ENCODE measurements at regions not wholly inside any gene's neighbourhood (a gene's known extent, or its start where the extent isn't known, plus 50 kb on each side); places are given as distances from the start of the nearest gene placed in this dataset.

- Histone ChIP-seq H3K9me3 (replicated peaks; ENCODE audit: control insufficient read depth, insufficient read depth, low read length) (no peaks in the 10 kb centered on the region), H4K20me1 (replicated peaks; ENCODE audit: control insufficient read depth, extremely low read depth, insufficient read depth, low read length) (no peaks in the 10 kb centered on the region), H3K4me1 (ENCODE audit: control insufficient read depth, extremely low read depth, insufficient read depth, low read length) (no peaks in the 10 kb centered on the region), H3K27me3 (ENCODE audit: control insufficient read depth in 2 of 2, insufficient read depth in 2 of 2, low read length in 2 of 2) (no peaks in the 10 kb centered on the region), H3K27ac (ENCODE audit: insufficient read depth, low read depth, low read length) (no peak overlapping the region), H3K4me3 (replicated peaks in 1 of 3; ENCODE audit: insufficient read depth in 1 of 3, low read depth in 1 of 3, low read length in 3 of 3) (no peak overlapping the region), H3K36me3 (ENCODE audit: control insufficient read depth in 2 of 2, extremely low read depth in 1 of 2, insufficient read depth in 2 of 2, low read length in 2 of 2) (no peaks in the 10 kb centered on the region), H3K4me2 (ENCODE audit: insufficient read depth, low read length) (no peak overlapping the region), H3K9me1 (replicated peaks; ENCODE audit: control insufficient read depth, extremely low read depth, insufficient read depth, low read length) (no peaks in the 10 kb centered on the region), H3K9ac (replicated peaks; ENCODE audit: extremely low read depth, insufficient read depth, low read length) (no peak overlapping the region), H3K79me2 (ENCODE audit: control insufficient read depth, insufficient read depth, low read length) (no peaks in the 10 kb centered on the region), H2AFZ (ENCODE audit: low read depth, low read length) (no peak overlapping the region)
- ChIA-PET CTCF (no interaction called here), POLR2A (no interaction called here)
- DNase-seq (ENCODE audit: low read depth, low spot score) (no peak), FAIRE-seq (no peak)
- no peak for TF ChIP-seq JUN (IDR thresholded peaks at IDR 0.05; ENCODE audit: borderline replicate concordance, insufficient read depth, insufficient read length, low read depth)
- TF ChIP-seq, protein P1, sequence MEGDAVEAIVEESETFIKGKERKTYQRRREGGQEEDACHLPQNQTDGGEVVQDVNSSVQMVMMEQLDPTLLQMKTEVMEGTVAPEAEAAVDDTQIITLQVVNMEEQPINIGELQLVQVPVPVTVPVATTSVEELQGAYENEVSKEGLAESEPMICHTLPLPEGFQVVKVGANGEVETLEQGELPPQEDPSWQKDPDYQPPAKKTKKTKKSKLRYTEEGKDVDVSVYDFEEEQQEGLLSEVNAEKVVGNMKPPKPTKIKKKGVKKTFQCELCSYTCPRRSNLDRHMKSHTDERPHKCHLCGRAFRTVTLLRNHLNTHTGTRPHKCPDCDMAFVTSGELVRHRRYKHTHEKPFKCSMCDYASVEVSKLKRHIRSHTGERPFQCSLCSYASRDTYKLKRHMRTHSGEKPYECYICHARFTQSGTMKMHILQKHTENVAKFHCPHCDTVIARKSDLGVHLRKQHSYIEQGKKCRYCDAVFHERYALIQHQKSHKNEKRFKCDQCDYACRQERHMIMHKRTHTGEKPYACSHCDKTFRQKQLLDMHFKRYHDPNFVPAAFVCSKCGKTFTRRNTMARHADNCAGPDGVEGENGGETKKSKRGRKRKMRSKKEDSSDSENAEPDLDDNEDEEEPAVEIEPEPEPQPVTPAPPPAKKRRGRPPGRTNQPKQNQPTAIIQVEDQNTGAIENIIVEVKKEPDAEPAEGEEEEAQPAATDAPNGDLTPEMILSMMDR (IDR thresholded peaks at IDR 0.05; ENCODE audit: extremely low read depth in 1 of 2, insufficient read depth in 1 of 2, low read depth in 1 of 2, low read length in 2 of 2): no peak
- TF ChIP-seq MYC (IDR thresholded peaks at IDR 0.05; ENCODE audit: low read depth, low read length): no peak
- TF ChIP-seq MAX (IDR thresholded peaks at IDR 0.05; ENCODE audit: insufficient read depth, insufficient read length): no peak
- TF ChIP-seq EZH2 (IDR thresholded peaks at IDR 0.05; ENCODE audit: borderline replicate concordance, low read depth, low read length, severe bottlenecking): no peak
- no peak for TF ChIP-seq POLR2A (IDR thresholded peaks at IDR 0.05; ENCODE audit: low read depth, low read length)
- intact Hi-C loops (cut with micrococcal nuclease) (no loop called here), dilution Hi-C loops (cut with MboI; ENCODE audit: extremely low pct_ligation_motif_present, low sequenced_read_pairs) (no loop called here)
- no TSS peak for BruUV-seq (replicated peaks)
These were observed 1271.3 kb downstream of the CDY2B start for GRCh38 chrY:16608679-16609078.

GRCh38 chrY:16602146-16602545 lies 1277.9 kb downstream of the CDY2B start:
- TF ChIP-seq JUN (IDR thresholded peaks at IDR 0.05; ENCODE audit: borderline replicate concordance, insufficient read depth, insufficient read length, low read depth): no peak
- no peak for TF ChIP-seq FOS (IDR thresholded peaks at IDR 0.05; ENCODE audit: borderline replicate concordance, insufficient read depth, low read length)
- TF ChIP-seq GATA2 (IDR thresholded peaks at IDR 0.05; ENCODE audit: insufficient read depth, insufficient read length, low read depth, low read length): no peak
- no TSS peak for BruUV-seq (replicated peaks)
- DNase-seq (ENCODE audit: low read depth, low spot score): no peak

More at GRCh38 chrY:16602146-16602545, 1277.9 kb downstream of the CDY2B start:
- no peak for FAIRE-seq
- Histone ChIP-seq H3K79me2 (ENCODE audit: control insufficient read depth, insufficient read depth, low read length) (no peaks in the 10 kb centered on the region), H3K4me2 (ENCODE audit: insufficient read depth, low read length) (no peak overlapping the region), H3K36me3 (ENCODE audit: control insufficient read depth in 2 of 2, extremely low read depth in 1 of 2, insufficient read depth in 2 of 2, low read length in 2 of 2) (no peaks in the 10 kb centered on the region), H3K9me1 (replicated peaks; ENCODE audit: control insufficient read depth, extremely low read depth, insufficient read depth, low read length) (no peaks in the 10 kb centered on the region), H3K4me3 (replicated peaks in 1 of 3; ENCODE audit: insufficient read depth in 1 of 3, low read depth in 1 of 3, low read length in 3 of 3) (no peak overlapping the region), H4K20me1 (replicated peaks; ENCODE audit: control insufficient read depth, extremely low read depth, insufficient read depth, low read length) (no peaks in the 10 kb centered on the region), H3K4me1 (ENCODE audit: control insufficient read depth, extremely low read depth, insufficient read depth, low read length) (no peaks in the 10 kb centered on the region), H3K9me3 (replicated peaks; ENCODE audit: control insufficient read depth, insufficient read depth, low read length) (no peaks in the 10 kb centered on the region), H2AFZ (ENCODE audit: low read depth, low read length) (no peak overlapping the region), H3K27me3 (ENCODE audit: control insufficient read depth in 2 of 2, insufficient read depth in 2 of 2, low read length in 2 of 2) (no peaks in the 10 kb centered on the region), H3K9ac (replicated peaks; ENCODE audit: extremely low read depth, insufficient read depth, low read length) (no peak overlapping the region), H3K27ac (ENCODE audit: insufficient read depth, low read depth, low read length) (no peak overlapping the region)
- intact Hi-C loops (cut with micrococcal nuclease) (no loop called here), dilution Hi-C loops (cut with MboI; ENCODE audit: extremely low pct_ligation_motif_present, low sequenced_read_pairs) (no loop called here)
- CTCF ChIA-PET: no interaction called here
- POLR2A ChIA-PET: no interaction called here

Measured in endothelial cell of umbilical vein (primary cell).